Stimulated activated CD4-positive, alpha-beta T cell treated with anti-CD3 and anti-CD28 coated beads, Interleukin-1b, Interleukin-23, amount 100 ng/mL, for 24 hours (primary cell): ENCODE measurements at regions not wholly inside any gene's neighbourhood (a gene's known extent, or its start where the extent isn't known, plus 50 kb on each side); places are given as distances from the start of the nearest gene placed in this dataset.

Experiments used
- DNase-seq, 4 experiments: peaks; one replicate each; pipeline ENCODE4 v3.0.0-alpha.2; 2020; ENCODE audit warnings: low read depth in 4 of 4, low spot score in 1 of 4

DNA sequence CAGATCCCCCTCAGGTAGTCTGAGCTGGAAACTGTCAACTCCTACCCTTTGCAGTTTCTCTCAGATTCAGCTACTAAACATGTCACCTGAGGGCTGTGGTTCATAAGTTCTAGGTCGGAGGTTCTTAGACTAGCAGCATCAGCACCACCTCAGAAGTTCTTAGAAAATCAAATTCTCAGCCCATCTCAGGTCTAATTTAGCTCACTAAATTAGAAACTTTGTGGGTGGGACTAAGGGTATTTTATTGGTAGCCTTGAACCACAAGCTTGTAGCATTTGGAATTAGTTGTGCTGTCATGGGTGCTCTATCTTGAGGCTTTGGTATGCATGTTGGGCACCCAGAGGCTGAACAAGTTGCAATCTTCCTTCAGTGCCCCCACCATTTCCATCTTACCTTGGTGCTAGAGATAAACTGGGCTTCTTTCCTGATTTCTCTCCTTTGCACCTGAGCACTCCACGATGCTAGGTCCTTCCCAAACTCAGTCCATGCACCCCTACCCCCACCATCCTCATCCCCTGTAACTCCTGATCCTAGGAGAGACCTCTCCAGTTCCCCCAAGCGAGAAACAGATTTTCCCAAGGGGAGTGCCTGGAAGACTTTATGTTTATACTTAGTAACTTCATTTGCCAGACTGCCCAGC, 54.2 kb downstream of the S1PR1 start:
- DNase-seq: no peak

DNA sequence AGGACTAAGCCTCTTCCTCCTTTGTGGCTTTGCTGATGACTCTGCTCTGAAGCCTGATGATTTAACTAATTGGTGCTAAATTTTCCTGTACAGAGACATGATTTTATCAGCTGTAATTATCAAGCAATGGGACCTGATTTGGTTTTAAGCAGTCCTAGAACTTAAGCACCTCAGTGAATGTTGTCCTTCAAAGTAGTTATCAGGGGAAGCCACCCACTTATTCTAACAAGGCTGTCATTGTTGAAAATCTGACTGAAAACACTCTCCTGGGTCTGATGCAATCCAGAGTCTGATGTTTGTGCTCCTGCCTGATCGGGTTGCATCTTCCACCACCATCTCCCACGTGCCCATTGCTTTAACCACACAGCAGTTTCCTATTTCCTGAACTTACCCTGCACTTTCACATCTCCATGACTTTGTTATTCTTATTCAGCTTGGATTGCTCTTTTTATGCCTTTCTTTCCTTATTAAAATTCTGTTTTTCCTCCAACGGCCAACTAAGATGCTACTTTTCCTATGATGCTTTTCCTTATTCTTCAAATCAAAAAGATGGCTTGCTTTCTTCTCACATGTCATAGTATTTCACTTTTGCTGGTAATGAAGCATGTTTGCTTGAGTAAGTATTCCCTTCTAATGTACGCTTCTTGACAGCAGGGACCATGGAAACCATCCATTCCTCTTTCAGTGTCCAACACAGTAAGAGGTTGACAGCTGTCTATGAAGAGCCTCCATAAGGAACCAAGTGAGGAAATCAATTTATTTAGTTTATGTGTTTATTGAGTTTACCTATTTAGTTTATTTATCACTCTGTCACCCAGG, 55.0 kb downstream of the S1PR1 start:
- no peak for DNase-seq

- DNase-seq: peak in 1 of 4 experiments; percentile 46
These were observed 56.7 kb downstream of the S1PR1 start for GRCh38 chr1:101293461-101294051.

GRCh38 chr1:101295209-101295608, 58.4 kb downstream of the S1PR1 start:
- no peak for DNase-seq

GRCh38 chr1:101298663-101299062, 61.8 kb downstream of the S1PR1 start:
- no peak for DNase-seq

DNA sequence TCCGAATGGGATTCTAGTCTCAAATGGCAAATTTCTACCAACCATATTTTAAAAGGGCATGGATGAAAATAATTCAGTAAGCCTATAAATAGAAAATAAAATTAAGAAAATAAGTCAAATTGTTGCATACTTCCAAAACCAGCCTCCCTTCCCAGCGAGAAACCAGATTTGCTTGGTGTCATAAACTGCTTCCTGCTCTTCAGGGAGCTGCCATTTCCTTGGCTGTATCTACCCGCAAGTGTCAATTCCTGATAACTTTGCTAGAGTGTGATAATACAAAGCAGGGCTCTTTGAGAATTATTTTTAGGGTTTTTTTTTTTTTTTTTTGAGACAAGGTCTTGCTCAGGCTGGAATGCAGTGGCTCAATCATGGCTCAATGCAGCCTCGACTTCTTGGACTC, 62.3 kb downstream of the S1PR1 start:
- no peak for DNase-seq

DNA sequence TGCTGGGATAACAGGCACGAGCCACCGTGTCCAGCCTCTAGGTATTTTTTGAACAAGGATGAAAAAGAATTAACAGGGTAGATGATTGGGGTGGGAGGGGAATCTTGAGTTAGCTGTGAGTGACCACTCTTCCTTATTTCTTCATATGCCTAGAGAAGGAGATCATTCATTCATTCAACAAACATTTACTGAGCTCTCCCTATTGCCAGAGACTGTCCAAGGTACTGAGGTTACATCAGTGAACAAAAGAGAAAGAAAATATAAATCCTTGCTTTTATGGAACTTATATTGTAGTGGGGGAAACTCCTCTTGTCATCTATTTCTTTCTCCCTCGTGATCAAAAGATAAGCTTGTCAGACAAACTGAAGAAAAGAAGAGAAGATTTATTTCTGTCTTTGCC, 62.9 kb downstream of the S1PR1 start:
- DNase-seq: no peak

DNA sequence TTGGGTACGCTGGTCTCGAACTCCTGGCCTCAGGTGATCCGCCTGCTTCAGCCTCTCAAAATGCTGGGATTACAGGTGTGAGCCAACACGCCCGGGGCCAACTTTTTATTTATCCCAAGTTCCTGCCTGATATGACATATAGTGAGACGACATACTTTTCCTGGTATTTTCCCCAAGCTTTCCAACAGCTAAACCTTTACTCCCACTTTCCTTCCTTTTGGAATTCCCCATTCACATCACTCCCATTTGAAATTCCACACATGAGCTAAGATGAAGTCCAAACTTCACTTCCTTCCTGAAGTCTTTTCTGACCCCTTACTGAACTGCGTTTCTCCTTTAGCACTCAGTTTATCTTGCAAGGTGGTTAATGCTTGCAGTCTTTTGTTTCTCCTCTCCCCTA, 64.1 kb downstream of the S1PR1 start:
- DNase-seq: no peak

DNA sequence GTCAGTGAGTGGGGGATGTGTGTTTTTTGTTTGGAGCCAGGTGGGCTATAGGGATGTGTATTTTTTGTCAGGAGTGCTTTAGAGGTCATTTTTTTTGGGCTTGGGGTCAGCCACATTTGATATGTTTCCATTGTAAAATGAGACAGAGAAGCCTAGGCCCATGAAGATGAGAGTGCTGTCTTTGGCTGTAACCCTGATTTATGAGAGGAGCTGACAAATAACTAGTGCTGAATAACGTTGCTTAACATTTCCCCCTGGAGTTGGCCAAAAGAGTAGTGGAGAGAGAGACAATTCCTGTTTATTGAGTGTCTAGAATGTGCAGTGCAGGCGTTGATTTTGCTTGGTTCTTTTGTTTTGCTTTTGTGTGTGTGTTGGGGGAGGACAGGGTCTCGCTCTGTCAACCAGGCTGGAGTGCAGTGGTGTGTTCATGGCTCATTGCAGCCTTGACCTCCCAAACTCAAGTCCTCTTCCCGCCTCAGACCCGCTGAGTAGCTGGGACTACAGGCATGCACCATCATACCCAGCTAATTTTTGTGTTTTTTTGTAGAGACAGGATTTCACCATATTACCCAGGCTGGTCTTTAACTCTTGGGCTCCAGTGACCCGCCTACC, 64.7 kb downstream of the S1PR1 start:
- DNase-seq: no peak

- no peak for DNase-seq
These were observed 66.2 kb downstream of the S1PR1 start for GRCh38 chr1:101302831-101303511.

GRCh38 chr1:101307985-101308689, 71.3 kb downstream of the S1PR1 start:
- DNase-seq: no peak

DNA sequence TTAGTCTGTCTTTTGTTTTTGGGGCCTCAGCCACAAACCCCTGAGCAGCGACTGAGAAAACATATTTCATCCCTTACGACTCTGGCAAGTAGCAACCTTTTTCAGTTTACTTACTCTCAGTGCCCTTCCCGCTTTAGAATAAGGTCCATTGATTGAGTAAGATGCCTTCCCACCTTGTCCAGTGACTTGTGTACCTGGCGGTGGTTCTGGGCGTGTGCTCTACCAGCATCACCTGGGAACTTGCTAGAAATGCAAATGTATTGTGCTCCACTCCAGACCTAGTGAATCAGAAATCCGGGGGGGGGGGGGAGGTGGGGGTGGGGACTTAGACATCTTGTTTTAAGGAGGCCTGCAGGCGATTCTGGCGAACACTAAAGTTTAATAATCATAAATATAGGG, 72.1 kb downstream of the S1PR1 start:
- DNase-seq: no peak

- DNase-seq: peak in 3 of 4 experiments; percentile 43 to 62 (median 49)
These were observed 72.8 kb downstream of the S1PR1 start for GRCh38 chr1:101309334-101310311.

GRCh38 chr1:101310506-101310905, 73.7 kb downstream of the S1PR1 start:
- no peak for DNase-seq

DNA sequence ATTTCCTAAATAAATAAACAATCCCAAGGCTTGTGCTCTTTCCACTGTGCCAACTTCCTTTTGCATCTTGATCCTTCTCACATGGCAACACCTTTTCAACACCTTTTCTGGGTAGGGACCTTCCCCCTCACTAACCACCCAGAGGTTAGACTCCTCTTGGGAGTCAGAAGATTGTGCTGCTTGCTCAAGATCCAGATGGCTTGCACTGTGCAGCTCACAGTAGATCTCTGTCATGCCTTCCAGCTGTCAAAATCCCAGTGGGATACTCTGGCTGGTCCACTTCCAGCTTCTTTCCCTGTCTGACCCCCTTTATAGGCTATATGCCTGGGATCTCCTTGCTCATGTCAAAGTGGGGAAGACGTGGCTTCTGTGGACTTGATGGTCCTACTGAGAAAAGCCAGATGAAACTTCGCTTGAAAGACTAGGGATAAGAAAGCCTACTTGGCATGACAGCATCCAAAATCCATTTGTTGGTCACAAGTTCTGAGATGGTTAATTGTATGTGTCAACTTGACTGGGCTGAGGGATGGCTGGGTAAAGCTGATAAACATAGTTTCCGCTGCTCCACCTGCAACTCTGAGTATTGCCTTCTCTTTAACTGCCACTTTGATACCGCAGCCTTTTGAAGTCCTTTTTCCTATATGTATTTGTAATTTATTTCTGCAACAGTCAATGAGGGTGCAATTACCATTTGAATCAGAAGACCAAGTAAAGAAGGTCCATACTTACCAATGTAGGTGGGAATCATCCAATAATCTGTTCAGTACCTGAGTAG, 74.5 kb downstream of the S1PR1 start:
- DNase-seq: no peak

DNA sequence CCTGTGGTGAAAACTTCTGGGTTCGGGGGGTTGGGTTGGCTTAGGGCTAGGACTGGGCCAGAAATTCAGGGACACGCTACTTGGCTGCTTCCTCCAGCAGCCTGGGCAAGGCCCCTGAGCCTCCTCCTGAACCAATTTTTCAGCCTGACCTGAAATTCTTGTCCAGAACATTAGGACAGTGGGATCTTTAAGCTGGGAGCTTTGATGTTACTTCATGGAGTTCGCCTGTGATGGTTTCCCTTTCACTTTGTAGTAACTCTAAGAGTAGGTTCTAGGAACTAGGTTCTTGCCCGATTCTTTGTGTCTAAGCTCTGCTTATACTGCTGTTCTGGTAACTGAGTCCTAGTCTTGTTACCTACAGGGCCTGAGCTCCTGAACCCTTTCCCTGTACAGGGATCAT, 75.3 kb downstream of the S1PR1 start:
- no peak for DNase-seq

DNA sequence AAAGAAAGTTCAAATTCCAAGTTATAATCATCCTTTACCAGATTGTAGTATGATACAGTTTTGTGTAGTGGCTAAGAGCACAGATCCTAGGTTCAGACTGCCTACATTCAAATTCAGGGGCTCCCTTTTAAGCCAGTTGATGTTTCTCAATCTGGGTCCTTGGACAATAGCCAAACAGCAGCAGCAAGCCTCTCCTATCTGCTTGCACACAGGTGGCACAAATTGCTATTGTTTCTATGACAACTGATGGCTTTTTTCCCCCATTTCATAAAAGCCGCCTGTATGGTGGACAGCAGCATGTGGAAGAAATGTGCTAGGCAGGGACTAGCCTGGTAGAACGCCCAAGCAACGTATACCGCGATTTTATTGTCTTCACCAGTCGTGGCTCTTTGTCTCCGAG, 76.5 kb downstream of the S1PR1 start:
- DNase-seq: no peak

DNA sequence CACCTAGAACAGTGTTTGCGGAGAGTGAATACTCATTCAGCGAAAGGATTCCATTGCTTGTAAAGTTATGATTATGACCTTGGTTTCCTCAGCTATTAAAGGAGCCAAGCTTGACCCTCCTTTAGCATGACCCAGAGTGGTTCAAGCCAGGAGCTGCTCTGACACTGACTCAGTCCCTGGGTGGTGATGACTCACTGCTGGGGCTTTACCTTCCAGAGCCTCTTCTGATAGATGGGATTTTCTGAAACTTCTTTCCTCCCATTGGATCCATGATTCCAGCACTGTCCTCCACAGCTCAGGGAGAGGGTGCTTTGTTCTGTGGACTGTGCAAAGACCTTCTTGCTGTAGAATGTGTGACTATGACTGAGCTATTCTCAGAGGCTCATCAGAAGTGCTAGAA, 77.4 kb downstream of the S1PR1 start:
- DNase-seq: no peak

GRCh38 chr1:101316256-101316655, 79.4 kb downstream of the S1PR1 start:
- no peak for DNase-seq
